ENCODE measurements at regions not wholly inside any gene's neighbourhood (a gene's known extent, or its start where the extent isn't known, plus 50 kb on each side); places are given as distances from the start of the nearest gene placed in this dataset.

- no peaks in the 10 kb centered on the region for H4K20me1 ChIP-seq
- no peaks in the 10 kb centered on the region for H3K36me3 ChIP-seq
- no peak overlapping the region for H3K9ac ChIP-seq
- H3K27me3 ChIP-seq = no peaks in the 10 kb centered on the region
- no peak overlapping the region for H3K4me3 ChIP-seq
- no peak overlapping the region for H3K27ac ChIP-seq
- H3K9me3 ChIP-seq = peaks cover 9% of the 10 kb centered on the region
- no peak for TF ChIP-seq Cebpa-rat (IDR thresholded peaks at IDR 0.05)
- H3K4me1 ChIP-seq = peaks cover 43% of the 10 kb centered on the region
- H3K4me2 ChIP-seq = no peak overlapping the region
These were observed 144.3 kb upstream of the TAB2 start for GRCh38 chr6:149173222-149173621.

GRCh38 chr6:149174962-149175361 lies 142.6 kb upstream of the TAB2 start:
- no peak overlapping the region for H3K4me2 ChIP-seq
- H3K4me1 ChIP-seq = peaks cover 38% of the 10 kb centered on the region
- H3K9ac ChIP-seq = no peak overlapping the region
- H3K27me3 ChIP-seq = no peaks in the 10 kb centered on the region
- H3K27ac ChIP-seq = no peak overlapping the region
- peaks cover 12% of the 10 kb centered on the region for H3K9me3 ChIP-seq
- no peaks in the 10 kb centered on the region for H3K36me3 ChIP-seq
- no peak overlapping the region for H3K4me3 ChIP-seq
- no peak for TF ChIP-seq Cebpa-rat (IDR thresholded peaks at IDR 0.05)
- no peaks in the 10 kb centered on the region for H4K20me1 ChIP-seq

GRCh38 chr6:149176971-149177667 lies 140.4 kb upstream of the TAB2 start:
- peaks cover 17% of the 10 kb centered on the region for H3K9me3 ChIP-seq
- TF ChIP-seq Cebpa-rat (IDR thresholded peaks at IDR 0.05) = no peak

GRCh38 chr6:149179431-149179830 lies 138.1 kb upstream of the TAB2 start:
- peaks cover 18% of the 10 kb centered on the region for H3K4me1 ChIP-seq
- no peaks in the 10 kb centered on the region for H3K36me3 ChIP-seq
- H3K27ac ChIP-seq = no peak overlapping the region
- no peak for TF ChIP-seq Cebpa-rat (IDR thresholded peaks at IDR 0.05)
- H3K9me3 ChIP-seq = peaks cover 17% of the 10 kb centered on the region
- H4K20me1 ChIP-seq = no peaks in the 10 kb centered on the region
- no peak overlapping the region for H3K4me3 ChIP-seq
- H3K9ac ChIP-seq = no peak overlapping the region
- no peaks in the 10 kb centered on the region for H3K27me3 ChIP-seq
- H3K4me2 ChIP-seq = peak overlapping the region; percentile 51

More at GRCh38 chr6:149176971-149177667, 140.4 kb upstream of the TAB2 start:
- H3K4me3 ChIP-seq = no peak overlapping the region
- no peak overlapping the region for H3K4me2 ChIP-seq
- H3K4me1 ChIP-seq = peaks cover 22% of the 10 kb centered on the region
- H3K27me3 ChIP-seq = no peaks in the 10 kb centered on the region
- no peak overlapping the region for H3K27ac ChIP-seq
- no peaks in the 10 kb centered on the region for H3K36me3 ChIP-seq
- H4K20me1 ChIP-seq = no peaks in the 10 kb centered on the region
- no peak overlapping the region for H3K9ac ChIP-seq

GRCh38 chr6:149181304-149181703 lies 136.2 kb upstream of the TAB2 start:
- no peak overlapping the region for H3K4me3 ChIP-seq

GRCh38 chr6:149182262-149182661 lies 135.2 kb upstream of the TAB2 start:
- TF ChIP-seq Cebpa-rat (IDR thresholded peaks at IDR 0.05) = no peak
- H3K4me3 ChIP-seq = no peak overlapping the region

More at GRCh38 chr6:149181304-149181703, 136.2 kb upstream of the TAB2 start:
- no peak overlapping the region for H3K27ac ChIP-seq
- H4K20me1 ChIP-seq = no peaks in the 10 kb centered on the region
- H3K9ac ChIP-seq = no peak overlapping the region
- TF ChIP-seq Cebpa-rat (IDR thresholded peaks at IDR 0.05) = no peak
- peaks cover 12% of the 10 kb centered on the region for H3K4me1 ChIP-seq
- peaks cover 25% of the 10 kb centered on the region for H3K9me3 ChIP-seq
- no peaks in the 10 kb centered on the region for H3K27me3 ChIP-seq
- no peak overlapping the region for H3K4me2 ChIP-seq
- H3K36me3 ChIP-seq = no peaks in the 10 kb centered on the region

GRCh38 chr6:149184523-149184922 lies 133.0 kb upstream of the TAB2 start:
- Histone ChIP-seq H4K20me1 (no peaks in the 10 kb centered on the region), H3K4me3 (no peak overlapping the region), H3K27me3 (no peaks in the 10 kb centered on the region), H3K4me1 (peaks cover under 1% of the 10 kb centered on the region), H3K9me3 (peaks cover 43% of the 10 kb centered on the region), H3K4me2 (no peak overlapping the region), H3K36me3 (no peaks in the 10 kb centered on the region), H3K27ac (no peak overlapping the region), H3K9ac (no peak overlapping the region)
- TF ChIP-seq Cebpa-rat (IDR thresholded peaks at IDR 0.05) = no peak

More at GRCh38 chr6:149182262-149182661, 135.2 kb upstream of the TAB2 start:
- Histone ChIP-seq H3K9ac (no peak overlapping the region), H3K27me3 (no peaks in the 10 kb centered on the region), H3K36me3 (no peaks in the 10 kb centered on the region), H3K27ac (no peak overlapping the region), H3K4me2 (no peak overlapping the region), H3K9me3 (peaks cover 23% of the 10 kb centered on the region), H3K4me1 (peaks cover 12% of the 10 kb centered on the region), H4K20me1 (no peaks in the 10 kb centered on the region)

- Histone ChIP-seq H3K27ac (no peak overlapping the region), H3K4me2 (no peak overlapping the region), H4K20me1 (no peaks in the 10 kb centered on the region), H3K36me3 (no peaks in the 10 kb centered on the region), H3K9me3 (peaks cover 51% of the 10 kb centered on the region), H3K9ac (no peak overlapping the region), H3K4me3 (no peak overlapping the region), H3K27me3 (no peaks in the 10 kb centered on the region), H3K4me1 (no peaks in the 10 kb centered on the region)
- no peak for TF ChIP-seq Cebpa-rat (IDR thresholded peaks at IDR 0.05)
These were observed 131.6 kb upstream of the TAB2 start for GRCh38 chr6:149185799-149186357.

GRCh38 chr6:149186873-149187272 lies 130.6 kb upstream of the TAB2 start:
- no peaks in the 10 kb centered on the region for H3K36me3 ChIP-seq
- H3K9ac ChIP-seq = no peak overlapping the region
- no peaks in the 10 kb centered on the region for H3K4me1 ChIP-seq
- TF ChIP-seq Cebpa-rat (IDR thresholded peaks at IDR 0.05) = no peak
- no peaks in the 10 kb centered on the region for H4K20me1 ChIP-seq
- no peak overlapping the region for H3K27ac ChIP-seq
- H3K27me3 ChIP-seq = no peaks in the 10 kb centered on the region
- no peak overlapping the region for H3K4me2 ChIP-seq
- peaks cover 52% of the 10 kb centered on the region for H3K9me3 ChIP-seq
- no peak overlapping the region for H3K4me3 ChIP-seq

GRCh38 chr6:149190224-149190831 lies 127.2 kb upstream of the TAB2 start:
- no peak overlapping the region for H3K4me3 ChIP-seq
- H3K4me2 ChIP-seq = no peak overlapping the region
- peaks cover 48% of the 10 kb centered on the region for H3K9me3 ChIP-seq
- H3K36me3 ChIP-seq = no peaks in the 10 kb centered on the region
- no peak for TF ChIP-seq Cebpa-rat (IDR thresholded peaks at IDR 0.05)
- H4K20me1 ChIP-seq = no peaks in the 10 kb centered on the region
- no peak overlapping the region for H3K27ac ChIP-seq
- H3K27me3 ChIP-seq = no peaks in the 10 kb centered on the region
- H3K4me1 ChIP-seq = peaks cover 9% of the 10 kb centered on the region
- no peak overlapping the region for H3K9ac ChIP-seq

All from BLaER1 (cell line).